RWPE2 (cell line): ENCODE measurements at regions not wholly inside any gene's neighbourhood (a gene's known extent, or its start where the extent isn't known, plus 50 kb on each side); places are given as distances from the start of the nearest gene placed in this dataset.
"Not testable (repeated sequence)": the region's sequence is repeated elsewhere in the genome, so short reads cannot be mapped to it uniquely, and the experiment has no call there.

ENCODE experiments used
- ATAC-seq: fragments of 200-7000 bp; cut with Tn5 transposase; 3 replicates; pipeline ENCODE4 v1.9.1; 2021; ENCODE audit warnings: low read depth
- DNase-seq: peaks from one replicate; pipeline ENCODE4 v3.0.0-alpha.2; 2020; ENCODE audit warnings: low spot score
- H3K27ac ChIP-seq: fragments of 450-650 bp; 2 replicates; pipeline ENCODE4 v1.5.1; 2017; ENCODE audit warnings: mild to moderate bottlenecking; ENCODE audit not compliant: poor library complexity, severe bottlenecking
- H3K27me3 ChIP-seq: fragments of 250-450 bp; sonication (Bioruptor Pico); 2 replicates; pipeline ENCODE4 v1.5.1; 2021; ENCODE audit warnings: mild to moderate bottlenecking, moderate library complexity; ENCODE audit not compliant: insufficient read depth, poor library complexity, severe bottlenecking
- H3K36me3 ChIP-seq: fragments of 250-450 bp; sonication (Bioruptor Pico); 2 replicates; pipeline ENCODE4 v1.5.1; 2020; ENCODE audit warnings: low read depth, mild to moderate bottlenecking, moderate library complexity
- H3K4me1 ChIP-seq: fragments of 250-450 bp; sonication (Bioruptor Pico); 2 replicates; pipeline ENCODE4 v1.5.1; 2021; ENCODE audit warnings: mild to moderate bottlenecking, moderate library complexity; ENCODE audit not compliant: insufficient read depth, poor library complexity, severe bottlenecking
- H3K4me3 ChIP-seq: fragments of 250-450 bp; sonication (Bioruptor Pico); 2 replicates; pipeline ENCODE4 v1.5.1; 2021; ENCODE audit warnings: mild to moderate bottlenecking, moderate library complexity; ENCODE audit not compliant: severe bottlenecking
- H3K9me3 ChIP-seq: fragments of 250-450 bp; sonication (Bioruptor Pico); 2 replicates; pipeline ENCODE4 v1.5.1; 2021; ENCODE audit warnings: mild to moderate bottlenecking, moderate library complexity; ENCODE audit not compliant: severe bottlenecking
- TF ChIP-seq, protein P1 (sequence below): fragments of 450-650 bp; IDR thresholded peaks from one replicate; pipeline ENCODE4 v1.5.1; 2017; ENCODE audit warnings: mild to moderate bottlenecking, moderate library complexity; ENCODE audit not compliant: poor library complexity, severe bottlenecking

DNA sequence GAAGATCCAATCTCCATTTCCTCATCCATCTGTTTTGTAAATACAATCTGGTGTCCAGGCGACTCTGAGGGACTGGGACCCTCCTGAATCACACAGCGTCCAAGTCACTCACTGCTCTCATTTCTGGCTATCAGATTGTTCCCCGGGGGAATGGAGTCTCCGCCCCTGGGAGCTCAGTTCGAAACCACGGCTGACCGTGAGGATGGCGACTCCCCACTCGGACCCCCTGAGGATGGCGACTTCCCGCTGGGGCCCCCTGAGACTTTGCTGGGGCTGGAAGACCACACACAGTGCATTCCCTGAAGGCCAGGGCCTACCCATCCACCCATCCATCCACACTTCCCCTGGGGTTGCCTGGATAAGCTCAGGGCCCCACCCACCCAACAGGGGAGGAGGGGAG is 360.5 kb downstream of the BCL2L11 start:
- DNase-seq, ATAC-seq, H3K9me3 ChIP-seq, H3K27ac ChIP-seq, H3K27me3 ChIP-seq, H3K36me3 ChIP-seq, H3K4me1 ChIP-seq, H3K4me3 ChIP-seq: not testable (repeated sequence)

DNA sequence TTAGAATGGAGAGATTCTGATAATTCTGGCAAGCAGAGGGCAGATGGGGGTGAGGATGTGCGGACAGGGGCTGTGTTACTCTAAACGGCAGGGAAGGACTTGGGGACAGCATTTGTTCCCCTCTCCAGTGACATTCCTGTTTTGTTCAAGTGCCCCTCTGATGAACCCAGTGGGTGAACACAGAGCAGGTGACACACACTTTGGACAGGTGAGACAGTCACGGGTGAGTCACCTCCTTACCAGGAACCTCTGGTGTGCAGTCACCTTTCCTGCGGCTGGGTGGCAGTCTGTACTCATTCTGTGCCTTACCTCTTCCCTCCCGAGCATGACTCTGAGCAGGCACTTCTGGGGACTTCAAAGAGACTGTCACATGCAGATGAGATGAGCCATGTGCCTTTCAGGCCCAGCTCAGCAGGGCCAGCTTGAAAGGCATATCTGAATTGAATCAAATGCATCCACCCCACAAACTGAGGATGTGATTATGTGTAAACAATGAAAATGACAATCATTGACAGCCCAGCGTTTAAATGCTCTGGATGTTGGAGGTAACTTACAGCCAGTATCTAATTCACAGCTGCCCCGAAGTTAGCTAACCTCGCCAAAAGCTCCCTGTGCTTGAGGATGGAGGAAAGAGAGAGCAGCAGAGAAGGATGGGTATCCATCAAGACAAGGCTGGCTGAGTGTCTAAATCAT is 362.4 kb downstream of the BCL2L11 start:
- H3K4me1 ChIP-seq, H3K9me3 ChIP-seq, H3K27me3 ChIP-seq, DNase-seq, H3K27ac ChIP-seq, H3K36me3 ChIP-seq, H3K4me3 ChIP-seq: not testable (repeated sequence)
- TF ChIP-seq, protein P1, sequence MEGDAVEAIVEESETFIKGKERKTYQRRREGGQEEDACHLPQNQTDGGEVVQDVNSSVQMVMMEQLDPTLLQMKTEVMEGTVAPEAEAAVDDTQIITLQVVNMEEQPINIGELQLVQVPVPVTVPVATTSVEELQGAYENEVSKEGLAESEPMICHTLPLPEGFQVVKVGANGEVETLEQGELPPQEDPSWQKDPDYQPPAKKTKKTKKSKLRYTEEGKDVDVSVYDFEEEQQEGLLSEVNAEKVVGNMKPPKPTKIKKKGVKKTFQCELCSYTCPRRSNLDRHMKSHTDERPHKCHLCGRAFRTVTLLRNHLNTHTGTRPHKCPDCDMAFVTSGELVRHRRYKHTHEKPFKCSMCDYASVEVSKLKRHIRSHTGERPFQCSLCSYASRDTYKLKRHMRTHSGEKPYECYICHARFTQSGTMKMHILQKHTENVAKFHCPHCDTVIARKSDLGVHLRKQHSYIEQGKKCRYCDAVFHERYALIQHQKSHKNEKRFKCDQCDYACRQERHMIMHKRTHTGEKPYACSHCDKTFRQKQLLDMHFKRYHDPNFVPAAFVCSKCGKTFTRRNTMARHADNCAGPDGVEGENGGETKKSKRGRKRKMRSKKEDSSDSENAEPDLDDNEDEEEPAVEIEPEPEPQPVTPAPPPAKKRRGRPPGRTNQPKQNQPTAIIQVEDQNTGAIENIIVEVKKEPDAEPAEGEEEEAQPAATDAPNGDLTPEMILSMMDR = peak; percentile 24
- ATAC-seq = peak; percentile 84

DNA sequence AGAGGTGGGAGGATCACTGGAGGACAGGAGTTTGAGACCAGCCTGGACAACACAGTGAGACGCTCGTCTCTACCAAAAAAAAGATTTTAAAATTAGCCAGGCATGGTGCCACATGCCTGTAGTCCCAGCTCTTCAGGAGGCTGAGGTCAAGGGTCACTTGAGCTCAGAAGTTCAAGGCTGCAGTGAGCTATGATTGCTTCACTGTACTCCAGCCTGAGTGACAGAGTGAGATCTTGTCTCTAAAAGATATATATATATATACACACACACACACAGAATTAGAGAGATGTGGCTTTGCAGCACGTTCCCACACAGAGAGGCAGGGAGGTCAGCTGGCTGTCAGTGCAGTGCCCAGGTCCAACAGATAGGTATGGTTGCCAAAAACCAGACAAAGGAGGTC is 363.4 kb downstream of the BCL2L11 start:
- H3K4me1 ChIP-seq, H3K4me3 ChIP-seq, H3K9me3 ChIP-seq, DNase-seq, H3K36me3 ChIP-seq, H3K27me3 ChIP-seq, ATAC-seq: not testable (repeated sequence)
- H3K27ac ChIP-seq = peak overlapping the region; percentile 29

DNA sequence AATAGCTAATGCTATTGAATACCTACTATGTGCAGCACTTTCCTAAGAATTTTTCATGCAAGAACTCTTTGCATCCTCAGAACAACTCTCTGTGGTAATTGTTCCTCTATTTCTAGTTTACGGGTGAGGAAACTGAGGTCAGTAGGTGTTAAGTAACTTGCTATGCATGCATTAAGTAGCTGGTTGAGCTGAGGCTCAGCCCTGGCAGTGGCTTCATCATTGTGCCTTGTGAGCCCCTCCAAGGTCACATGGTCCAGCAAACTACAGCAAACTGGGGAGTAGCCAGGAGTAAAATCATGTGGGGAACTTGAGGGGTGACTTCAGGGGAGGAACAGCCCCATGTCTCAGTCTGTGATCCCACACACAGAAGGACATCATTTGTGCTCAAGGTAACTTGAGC is 365.2 kb downstream of the BCL2L11 start:
- H3K27me3 ChIP-seq, H3K4me1 ChIP-seq, ATAC-seq, DNase-seq, H3K4me3 ChIP-seq, H3K9me3 ChIP-seq, H3K36me3 ChIP-seq, H3K27ac ChIP-seq: not testable (repeated sequence)

DNA sequence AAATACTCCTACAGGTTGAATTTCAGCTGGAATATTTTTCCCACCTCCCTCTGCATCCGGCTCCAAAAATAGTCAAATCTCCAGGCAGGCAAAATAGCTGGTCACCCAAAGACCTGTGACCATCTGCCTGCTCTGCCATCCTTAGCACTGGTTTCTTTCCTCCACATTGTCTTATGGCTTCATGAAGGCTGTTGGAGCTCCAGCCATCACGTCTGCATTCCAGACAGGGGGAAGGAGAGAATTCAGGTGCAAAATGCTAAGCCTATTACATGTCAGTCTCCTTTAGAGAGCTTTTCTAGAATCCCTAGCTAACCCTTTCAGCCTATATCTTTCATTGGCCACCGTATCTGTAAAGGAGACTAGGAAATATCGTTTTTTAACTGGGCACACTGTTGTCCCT is 367.7 kb downstream of the BCL2L11 start:
- not testable (repeated sequence) for H3K4me3 ChIP-seq, H3K27me3 ChIP-seq, H3K27ac ChIP-seq, H3K4me1 ChIP-seq, DNase-seq, H3K36me3 ChIP-seq, ATAC-seq, H3K9me3 ChIP-seq

DNA sequence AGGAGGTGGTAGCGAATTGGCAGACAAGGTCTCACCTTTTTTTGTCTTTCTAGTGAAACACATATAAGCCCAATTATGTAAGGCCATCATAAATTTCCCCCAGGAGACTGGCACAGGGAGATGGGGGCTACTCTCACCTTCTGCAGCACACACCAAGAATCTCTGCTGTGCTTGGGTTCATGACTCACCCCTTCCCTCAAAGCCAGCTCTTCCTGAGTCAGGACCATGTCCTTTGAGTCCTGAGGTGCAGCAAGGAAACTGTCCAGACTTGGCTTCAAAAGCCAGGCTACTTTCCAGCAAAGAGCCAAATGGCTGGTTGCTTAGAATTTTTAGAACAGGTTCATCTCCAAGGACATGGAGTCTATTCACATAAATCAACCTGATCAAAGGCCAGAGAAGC is 368.7 kb downstream of the BCL2L11 start:
- not testable (repeated sequence) for H3K36me3 ChIP-seq, H3K4me3 ChIP-seq, H3K4me1 ChIP-seq, H3K9me3 ChIP-seq, H3K27ac ChIP-seq, H3K27me3 ChIP-seq, DNase-seq
- peak; percentile 53 for ATAC-seq

DNA sequence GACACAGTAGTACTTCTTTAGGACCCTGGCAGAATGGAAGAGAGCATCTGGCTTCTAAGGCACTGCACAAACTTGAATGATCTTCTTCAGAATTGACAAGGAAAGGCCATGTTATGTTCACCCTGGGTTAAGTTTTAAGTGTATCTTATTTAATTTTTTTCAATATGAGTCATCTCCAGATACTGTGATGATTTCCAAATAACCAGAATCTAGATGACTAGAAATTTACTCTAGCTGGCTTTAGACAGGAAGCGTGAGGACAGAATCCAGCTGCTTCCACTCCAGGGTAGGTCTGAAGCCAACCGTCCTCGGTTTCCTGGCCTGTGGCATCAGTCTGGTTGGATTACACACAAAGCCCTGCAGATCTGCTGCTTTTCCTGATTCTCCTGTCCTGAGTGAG is 370.5 kb downstream of the BCL2L11 start:
- 0 out of 3 replicates have a peak, but pooled peaks have one; percentile 3 for ATAC-seq
- not testable (repeated sequence) for DNase-seq, H3K9me3 ChIP-seq

DNA sequence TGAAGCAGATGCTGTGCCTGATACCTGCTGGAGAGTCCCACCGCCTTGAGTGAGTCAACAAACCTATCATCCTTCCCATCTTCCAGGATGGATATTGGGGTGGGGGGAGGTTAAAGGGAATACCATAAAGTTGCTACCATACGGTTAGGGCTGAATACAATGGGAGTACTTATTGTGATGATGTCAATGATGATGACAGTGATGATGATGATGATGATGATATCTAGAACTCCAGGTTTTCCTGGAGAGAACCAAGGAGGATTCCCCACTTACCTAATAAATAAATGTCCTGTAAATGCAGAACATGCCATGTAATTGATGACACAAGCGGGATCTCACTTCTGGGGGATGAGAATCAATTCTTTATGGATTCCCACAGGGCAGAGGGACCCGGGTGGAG is 370.9 kb downstream of the BCL2L11 start:
- H3K27ac ChIP-seq = peak overlapping the region; percentile 26
- H3K36me3 ChIP-seq, H3K27me3 ChIP-seq, H3K9me3 ChIP-seq, DNase-seq, ATAC-seq, H3K4me1 ChIP-seq, H3K4me3 ChIP-seq: not testable (repeated sequence)

More for the DNA sequence above, 370.5 kb downstream of the BCL2L11 start:
- not testable (repeated sequence) for H3K27me3 ChIP-seq, H3K4me3 ChIP-seq, H3K36me3 ChIP-seq, H3K4me1 ChIP-seq
- H3K27ac ChIP-seq = peak overlapping the region; percentile 26

DNA sequence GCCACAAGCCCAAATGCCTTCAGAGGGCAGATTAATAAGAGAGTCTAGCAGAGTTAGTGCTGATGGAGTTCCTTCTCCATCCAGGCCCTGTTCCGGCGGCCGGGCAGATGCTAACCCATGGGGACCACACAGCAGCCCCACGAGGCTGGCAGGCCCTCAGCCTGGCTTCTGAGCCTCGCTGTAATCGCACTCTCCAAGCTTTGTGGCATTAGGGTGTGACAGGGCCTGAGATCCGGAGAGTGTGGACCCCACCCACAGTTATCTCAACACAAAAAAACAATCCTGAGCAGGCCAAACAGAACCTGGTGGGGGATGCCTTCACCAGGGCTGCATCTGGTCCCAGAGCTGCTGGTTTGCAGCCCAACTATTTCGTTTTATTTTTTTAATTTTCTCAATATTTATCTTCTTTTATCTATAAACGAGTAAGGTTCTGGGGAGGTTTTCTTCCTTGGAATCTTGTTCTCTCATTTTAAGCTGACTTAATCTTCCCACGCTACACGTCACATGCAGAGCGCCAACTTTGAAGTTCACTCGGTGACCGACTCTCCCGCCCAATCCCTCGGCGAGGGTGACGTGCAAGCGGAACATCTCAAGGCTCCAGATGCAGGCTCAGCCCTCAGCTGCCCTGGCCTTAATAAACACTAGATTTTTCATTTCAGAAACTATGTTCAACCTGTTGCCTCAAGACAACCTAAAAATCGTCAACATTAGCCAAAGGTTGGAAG is 372.4 kb downstream of the BCL2L11 start:
- Histone ChIP-seq H3K27ac (peak overlapping the region; percentile 72), H3K4me1 (peaks cover 15% of the 10 kb centered on the region), H3K4me3 (peak overlapping the region; percentile 50)
- not testable (repeated sequence) for H3K36me3 ChIP-seq, H3K9me3 ChIP-seq, DNase-seq, H3K27me3 ChIP-seq, ATAC-seq

DNA sequence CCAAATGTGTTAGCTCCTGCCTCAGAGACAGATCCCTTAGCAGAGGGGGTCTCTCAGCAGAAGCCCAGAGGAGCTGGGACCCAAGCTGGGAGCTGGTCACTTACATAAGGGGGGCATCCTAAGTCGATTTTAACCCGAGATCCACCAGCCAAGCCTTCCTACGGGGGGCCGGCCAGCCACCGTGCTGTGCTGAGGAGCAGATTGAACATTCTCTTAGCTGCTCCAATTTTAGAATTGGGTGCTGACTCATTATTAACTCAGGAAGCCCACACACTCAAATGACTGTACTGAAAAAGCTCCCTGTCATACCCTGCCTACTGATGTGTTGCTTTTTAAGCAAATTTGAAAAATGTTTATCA is 373.0 kb downstream of the BCL2L11 start:
- not testable (repeated sequence) for H3K27me3 ChIP-seq, DNase-seq, H3K9me3 ChIP-seq, H3K36me3 ChIP-seq
- ATAC-seq = peak; percentile 32; the same call in 2 of the 3 replicates
- peak overlapping the region; percentile 50 for H3K4me3 ChIP-seq
- peaks cover 15% of the 10 kb centered on the region for H3K4me1 ChIP-seq
- peak overlapping the region; percentile 72 for H3K27ac ChIP-seq
